Transverse colon (tissue), 3 donors: ENCODE measurements at regions not wholly inside any gene's neighbourhood (a gene's known extent, or its start where the extent isn't known, plus 50 kb on each side); places are given as distances from the start of the nearest gene placed in this dataset.

Experiments
- CTCF ChIP-seq, 5 experiments: fragments of 200-600 bp in 3 of 5; fragments of 450-650 bp in 2 of 5; sonication (generic) in 3 of 5; IDR thresholded peaks; 1 replicate in 2 of 5; 2 replicates in 3 of 5; pipeline ENCODE4 v1.5.1; 2016 to 2017; ENCODE audit warnings: antibody characterized with exemption in 5 of 5, inconsistent platforms in 3 of 5, mild to moderate bottlenecking in 2 of 5, moderate library complexity in 1 of 5
- POLR2A ChIP-seq: fragments of 450-650 bp; IDR thresholded peaks from one replicate; pipeline ENCODE4 v1.6.1; 2016; ENCODE audit warnings: antibody characterized with exemption, mild to moderate bottlenecking, moderate library complexity

GRCh38 chr15:47974724-47975123, 146.1 kb upstream of the SLC24A5 start:
- TF ChIP-seq CTCF (IDR thresholded peaks at IDR 0.05): no peak
- no peak for TF ChIP-seq POLR2A
